ENCODE measurements at regions not wholly inside any gene's neighbourhood (a gene's known extent, or its start where the extent isn't known, plus 50 kb on each side); places are given as distances from the start of the nearest gene placed in this dataset.

DNA sequence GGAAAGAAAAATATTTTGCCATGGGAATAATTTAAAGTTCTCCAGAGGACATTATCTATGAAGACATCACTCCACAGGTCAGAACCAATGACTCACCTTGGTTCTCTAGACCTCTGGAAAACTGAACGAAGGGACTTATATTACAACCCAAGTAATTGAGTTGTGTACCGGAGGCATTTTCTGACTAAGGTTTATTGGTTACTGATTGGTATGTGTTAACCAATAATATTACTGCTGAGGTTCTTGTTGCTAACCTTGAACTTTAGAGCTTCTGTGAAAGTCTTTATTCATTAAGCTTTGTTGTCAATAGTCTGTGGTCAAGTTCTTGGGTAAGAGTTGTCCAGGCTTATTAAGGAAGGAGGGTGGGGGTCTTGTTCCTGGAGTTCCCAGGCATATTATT is 78.1 kb upstream of the MTPN start:
- CTCF ChIA-PET = no interaction called here
- BruUV-seq (replicated peaks) = no TSS peak
- Mint-ChIP-seq H3K4me1 (ENCODE audit: low read depth, unreplicated experiment) (peaks cover 7% of the 10 kb centered on the region), H3K27me3 (ENCODE audit: insufficient read depth, unreplicated experiment) (peaks cover 10% of the 10 kb centered on the region), H3K27ac (ENCODE audit: unreplicated experiment) (no peak overlapping the region), H3K36me3 (ENCODE audit: insufficient read depth, unreplicated experiment) (no peaks in the 10 kb centered on the region), H3K4me3 (ENCODE audit: unreplicated experiment) (no peak overlapping the region), H3K9me3 (ENCODE audit: unreplicated experiment) (no peaks in the 10 kb centered on the region)
- TF ChIP-seq, protein P1, sequence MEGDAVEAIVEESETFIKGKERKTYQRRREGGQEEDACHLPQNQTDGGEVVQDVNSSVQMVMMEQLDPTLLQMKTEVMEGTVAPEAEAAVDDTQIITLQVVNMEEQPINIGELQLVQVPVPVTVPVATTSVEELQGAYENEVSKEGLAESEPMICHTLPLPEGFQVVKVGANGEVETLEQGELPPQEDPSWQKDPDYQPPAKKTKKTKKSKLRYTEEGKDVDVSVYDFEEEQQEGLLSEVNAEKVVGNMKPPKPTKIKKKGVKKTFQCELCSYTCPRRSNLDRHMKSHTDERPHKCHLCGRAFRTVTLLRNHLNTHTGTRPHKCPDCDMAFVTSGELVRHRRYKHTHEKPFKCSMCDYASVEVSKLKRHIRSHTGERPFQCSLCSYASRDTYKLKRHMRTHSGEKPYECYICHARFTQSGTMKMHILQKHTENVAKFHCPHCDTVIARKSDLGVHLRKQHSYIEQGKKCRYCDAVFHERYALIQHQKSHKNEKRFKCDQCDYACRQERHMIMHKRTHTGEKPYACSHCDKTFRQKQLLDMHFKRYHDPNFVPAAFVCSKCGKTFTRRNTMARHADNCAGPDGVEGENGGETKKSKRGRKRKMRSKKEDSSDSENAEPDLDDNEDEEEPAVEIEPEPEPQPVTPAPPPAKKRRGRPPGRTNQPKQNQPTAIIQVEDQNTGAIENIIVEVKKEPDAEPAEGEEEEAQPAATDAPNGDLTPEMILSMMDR (IDR thresholded peaks at IDR 0.05; ENCODE audit: insufficient read depth in 1 of 2, low read depth in 1 of 2, low read length in 1 of 2, severe bottlenecking in 1 of 2, unreplicated experiment in 1 of 2) = no peak
- POLR2A ChIA-PET = no interaction called here
- no peaks in the 10 kb centered on the region; the same call in 1 of the 2 replicates for H3K27me3 ChIP-seq (replicated peaks; ENCODE audit: control insufficient read depth, insufficient read depth, low read length)
- no peak for DNase-seq
- no peak overlapping the region for H3K4me3 ChIP-seq (ENCODE audit: low read depth, low read length)
- no peaks in the 10 kb centered on the region for H3K4me1 ChIP-seq
- no peaks in the 10 kb centered on the region for H3K9me3 ChIP-seq
- intact Hi-C loops (cut with micrococcal nuclease; ENCODE audit: unreplicated experiment) = no loop called here
- H3K36me3 ChIP-seq (ENCODE audit: control insufficient read depth, insufficient read depth, low read length) = no peaks in the 10 kb centered on the region

DNA sequence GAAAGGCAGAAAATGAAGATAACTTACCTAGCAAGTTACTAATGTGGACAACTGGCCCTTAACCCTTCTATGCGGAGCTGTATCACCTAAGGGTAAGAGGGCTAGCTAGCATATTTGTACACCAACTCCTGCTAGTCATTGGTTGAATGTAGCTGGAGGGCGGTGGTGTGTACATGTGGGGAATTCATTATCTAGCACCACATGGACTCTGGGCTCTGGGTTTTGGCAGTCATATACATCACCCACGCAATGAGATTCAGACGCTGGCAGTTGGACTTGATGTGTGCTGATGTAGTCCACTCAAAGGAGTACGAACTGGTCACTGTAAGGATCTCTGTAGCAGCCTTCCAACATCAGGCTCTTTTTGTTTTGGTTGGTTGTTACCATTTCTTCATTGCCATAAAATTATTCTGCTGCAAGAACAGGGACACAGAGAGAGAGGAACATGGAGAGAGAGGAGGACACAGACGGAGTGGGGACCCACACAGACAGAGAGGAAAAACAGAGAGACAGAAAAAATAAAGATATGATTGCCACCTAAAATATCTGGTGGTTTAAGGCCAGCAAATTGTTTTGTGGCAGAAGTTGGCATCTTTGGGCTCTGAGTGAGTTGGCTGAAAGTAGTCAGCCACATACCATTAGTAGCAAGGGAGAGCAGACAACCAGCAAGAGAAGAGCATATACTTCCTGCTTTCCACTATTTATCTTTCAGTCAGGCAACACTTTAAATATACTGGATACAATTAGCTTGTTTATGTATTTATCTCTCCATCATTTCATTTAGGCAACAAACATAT is 76.7 kb upstream of the MTPN start:
- ChIA-PET POLR2A (no interaction called here), CTCF (no interaction called here)
- H3K4me3 ChIP-seq (ENCODE audit: low read depth, low read length) = no peak overlapping the region
- H3K27me3 ChIP-seq (replicated peaks; ENCODE audit: control insufficient read depth, insufficient read depth, low read length) = no peaks in the 10 kb centered on the region; the same call in 1 of the 2 replicates
- Mint-ChIP-seq H3K27ac (ENCODE audit: unreplicated experiment) (no peak overlapping the region), H3K27me3 (ENCODE audit: insufficient read depth, unreplicated experiment) (peaks cover 10% of the 10 kb centered on the region), H3K4me3 (ENCODE audit: unreplicated experiment) (no peak overlapping the region), H3K9me3 (ENCODE audit: unreplicated experiment) (peaks cover 10% of the 10 kb centered on the region), H3K4me1 (ENCODE audit: low read depth, unreplicated experiment) (peaks cover 7% of the 10 kb centered on the region), H3K36me3 (ENCODE audit: insufficient read depth, unreplicated experiment) (no peaks in the 10 kb centered on the region)
- DNase-seq = no peak
- intact Hi-C loops (cut with micrococcal nuclease; ENCODE audit: unreplicated experiment) = no loop called here
- H3K4me1 ChIP-seq = no peaks in the 10 kb centered on the region
- no peaks in the 10 kb centered on the region for H3K36me3 ChIP-seq (ENCODE audit: control insufficient read depth, insufficient read depth, low read length)
- no TSS peak for BruUV-seq (replicated peaks)
- TF ChIP-seq, protein P1 (IDR thresholded peaks at IDR 0.05; ENCODE audit: insufficient read depth in 1 of 2, low read depth in 1 of 2, low read length in 1 of 2, severe bottlenecking in 1 of 2, unreplicated experiment in 1 of 2) = no peak
- peaks cover 5% of the 10 kb centered on the region; the same call in 1 of the 2 replicates for H3K9me3 ChIP-seq

DNA sequence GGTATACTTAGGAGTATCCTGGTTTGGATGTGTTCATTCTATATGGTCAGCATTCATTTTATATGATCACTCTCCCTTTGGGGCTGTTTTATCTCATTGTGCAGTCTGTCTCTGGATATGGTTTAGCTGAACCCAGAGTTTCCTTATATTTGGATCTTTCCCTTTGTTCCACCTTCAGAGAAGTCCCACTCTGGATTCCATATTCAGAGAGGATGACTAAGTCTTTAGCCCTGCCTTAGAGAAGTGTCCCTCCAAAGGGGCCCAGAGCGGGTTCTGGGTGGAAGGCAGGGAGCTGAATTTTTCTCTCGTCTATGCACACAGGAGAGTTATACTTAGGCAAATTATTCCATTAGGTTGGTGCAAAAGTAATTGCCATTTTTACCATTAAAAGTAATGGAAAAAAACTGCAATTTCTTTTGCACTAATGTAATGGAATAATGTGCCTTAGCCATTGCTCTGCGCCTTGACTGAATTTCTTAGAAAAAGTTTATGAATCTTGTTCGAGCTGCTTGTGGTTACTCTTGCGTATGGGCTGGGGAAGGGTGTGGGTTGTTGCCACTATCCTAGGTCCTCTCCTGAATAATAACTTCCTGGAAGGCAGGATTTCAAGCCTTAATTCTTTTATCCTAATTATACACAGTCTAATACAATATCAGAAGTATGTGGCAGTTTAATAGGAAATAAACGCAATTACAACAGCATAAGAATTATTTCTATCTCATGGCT is 74.2 kb upstream of the MTPN start:
- no peaks in the 10 kb centered on the region for H3K36me3 ChIP-seq (ENCODE audit: control insufficient read depth, insufficient read depth, low read length)
- Mint-ChIP-seq H3K4me1 (ENCODE audit: low read depth, unreplicated experiment) (peaks cover 7% of the 10 kb centered on the region), H3K36me3 (ENCODE audit: insufficient read depth, unreplicated experiment) (no peaks in the 10 kb centered on the region), H3K27me3 (ENCODE audit: insufficient read depth, unreplicated experiment) (peaks cover 7% of the 10 kb centered on the region), H3K4me3 (ENCODE audit: unreplicated experiment) (no peak overlapping the region), H3K27ac (ENCODE audit: unreplicated experiment) (no peak overlapping the region), H3K9me3 (ENCODE audit: unreplicated experiment) (peaks cover 25% of the 10 kb centered on the region)
- H3K4me1 ChIP-seq = 0 out of 2 replicates have a peak, but pooled peaks cover 3% of the 10 kb centered on the region
- DNase-seq = no peak
- no TSS peak for BruUV-seq (replicated peaks)
- no peaks in the 10 kb centered on the region for H3K27me3 ChIP-seq (replicated peaks; ENCODE audit: control insufficient read depth, insufficient read depth, low read length)
- CTCF ChIA-PET = no interaction called here
- H3K9me3 ChIP-seq = peaks cover 8% of the 10 kb centered on the region; the same call in 1 of the 2 replicates
- POLR2A ChIA-PET = no interaction called here
- TF ChIP-seq, protein P1 (IDR thresholded peaks at IDR 0.05; ENCODE audit: insufficient read depth in 1 of 2, low read depth in 1 of 2, low read length in 1 of 2, severe bottlenecking in 1 of 2, unreplicated experiment in 1 of 2) = no peak
- no peak overlapping the region for H3K4me3 ChIP-seq (ENCODE audit: low read depth, low read length)
- intact Hi-C loops (cut with micrococcal nuclease; ENCODE audit: unreplicated experiment) = no loop called here
